ENCODE measurements at regions not wholly inside any gene's neighbourhood (a gene's known extent, or its start where the extent isn't known, plus 50 kb on each side); places are given as distances from the start of the nearest gene placed in this dataset.
"Not testable (repeated sequence)": the region's sequence is repeated elsewhere in the genome, so short reads cannot be mapped to it uniquely, and the experiment has no call there.

GRCh38 chr4:132094017-132094416 lies 1055.1 kb upstream of the PCDH10 start:
- DNase-seq: no peak

GRCh38 chr4:132097041-132097440 lies 1052.1 kb upstream of the PCDH10 start:
- DNase-seq: no peak

GRCh38 chr4:132101526-132101925 lies 1047.6 kb upstream of the PCDH10 start:
- DNase-seq: no peak

GRCh38 chr4:132108784-132109183 lies 1040.3 kb upstream of the PCDH10 start:
- DNase-seq: no peak

GRCh38 chr4:132114885-132115284 lies 1034.2 kb upstream of the PCDH10 start:
- DNase-seq: no peak

GRCh38 chr4:132122741-132123140 lies 1026.4 kb upstream of the PCDH10 start:
- not testable (repeated sequence) for DNase-seq

GRCh38 chr4:132123870-132124623 lies 1025.0 kb upstream of the PCDH10 start:
- DNase-seq: no peak

- DNase-seq: no peak
Observed at GRCh38 chr4:132124624-132124974, 1024.5 kb upstream of the PCDH10 start.

- DNase-seq: no peak
Observed at GRCh38 chr4:132125131-132125530, 1024.0 kb upstream of the PCDH10 start.

GRCh38 chr4:132132433-132132832 lies 1016.7 kb upstream of the PCDH10 start:
- no peak for DNase-seq

GRCh38 chr4:132169660-132170059 lies 979.4 kb upstream of the PCDH10 start:
- no peak for DNase-seq

- DNase-seq: no peak
Observed at GRCh38 chr4:132180020-132180427, 969.1 kb upstream of the PCDH10 start.

- DNase-seq: no peak
Observed at GRCh38 chr4:132195176-132195575, 953.9 kb upstream of the PCDH10 start.

GRCh38 chr4:132203618-132204017 lies 945.5 kb upstream of the PCDH10 start:
- no peak for DNase-seq

GRCh38 chr4:132214519-132214918 lies 934.6 kb upstream of the PCDH10 start:
- DNase-seq: no peak

- no peak for DNase-seq
Observed at GRCh38 chr4:132218406-132218805, 930.7 kb upstream of the PCDH10 start.

GRCh38 chr4:132227151-132227856 lies 921.8 kb upstream of the PCDH10 start:
- DNase-seq: no peak

- DNase-seq: not testable (repeated sequence)
Observed at GRCh38 chr4:132227857-132228165, 921.3 kb upstream of the PCDH10 start.

GRCh38 chr4:132228676-132229075 lies 920.4 kb upstream of the PCDH10 start:
- no peak for DNase-seq

GRCh38 chr4:132230025-132230424 lies 919.1 kb upstream of the PCDH10 start:
- DNase-seq: no peak

- no peak for DNase-seq
Observed at GRCh38 chr4:132238697-132239096, 910.4 kb upstream of the PCDH10 start.

GRCh38 chr4:132240081-132240480 lies 909.0 kb upstream of the PCDH10 start:
- no peak for DNase-seq

GRCh38 chr4:132245319-132245718 lies 903.8 kb upstream of the PCDH10 start:
- no peak for DNase-seq

GRCh38 chr4:132264176-132264575 lies 884.9 kb upstream of the PCDH10 start:
- DNase-seq: no peak
